DOHH2 (cell line): ENCODE measurements at regions not wholly inside any gene's neighbourhood (a gene's known extent, or its start where the extent isn't known, plus 50 kb on each side); places are given as distances from the start of the nearest gene placed in this dataset.

Experiments used
- H3F3A ChIP-seq: fragments of 200-600 bp; sonication (generic), shearing (Covaris generic); 2 replicates; pipeline ENCODE4 v1.6.0; 2016; ENCODE audit warnings: antibody characterized with exemption, mild to moderate bottlenecking; ENCODE audit not compliant: control insufficient read depth, insufficient read depth
- H3K27ac ChIP-seq: fragments of 200-600 bp; sonication (generic); 2 replicates; pipeline ENCODE4 v1.5.1; 2014; ENCODE audit warnings: low read depth, mild to moderate bottlenecking, low read length, moderate library complexity
- H3K27me3 ChIP-seq: fragments of 200-600 bp; sonication (generic); 2 replicates; pipeline ENCODE4 v1.6.1; 2014; ENCODE audit warnings: mild to moderate bottlenecking, low read length, mixed read lengths; ENCODE audit not compliant: control insufficient read depth
- H3K36me3 ChIP-seq: fragments of 200-600 bp; sonication (generic); 2 replicates; pipeline ENCODE4 v1.6.1; 2014; ENCODE audit warnings: mild to moderate bottlenecking, low read length, moderate library complexity, mixed read lengths; ENCODE audit not compliant: control insufficient read depth
- H3K4me1 ChIP-seq: fragments of 200-600 bp; sonication (generic); 2 replicates; pipeline ENCODE4 v1.6.1; 2014; ENCODE audit warnings: mild to moderate bottlenecking, low read length, mixed read lengths; ENCODE audit not compliant: control insufficient read depth
- H3K4me2 ChIP-seq: fragments of 200-600 bp; sonication (generic); 2 replicates; pipeline ENCODE4 v1.6.0; 2014; ENCODE audit warnings: mild to moderate bottlenecking, low read length, moderate library complexity
- H3K4me3 ChIP-seq: fragments of 200-600 bp; sonication (generic); 2 replicates; pipeline ENCODE4 v1.5.1; 2014; ENCODE audit warnings: mild to moderate bottlenecking, low read length, mixed read lengths
- H3K79me2 ChIP-seq: fragments of 200-600 bp; sonication (generic); 2 replicates; pipeline ENCODE4 v1.6.1; 2014; ENCODE audit warnings: mild to moderate bottlenecking, low read length, mixed read lengths; ENCODE audit not compliant: control insufficient read depth
- H3K9me2 ChIP-seq: fragments of 200-600 bp; sonication (generic); replicated peaks from 2 replicates; pipeline ENCODE4 v1.6.1; 2014; ENCODE audit warnings: mild to moderate bottlenecking, low read length, mixed read lengths; ENCODE audit not compliant: control insufficient read depth
- H3K9me3 ChIP-seq: fragments of 200-600 bp; sonication (generic); 2 replicates; pipeline ENCODE4 v1.6.1; 2014; ENCODE audit warnings: antibody characterized with exemption, low read length, mixed read lengths; ENCODE audit not compliant: control insufficient read depth, insufficient read depth
- H4K20me1 ChIP-seq: fragments of 200-600 bp; sonication (generic); 2 replicates; pipeline ENCODE4 v1.6.0; 2014; ENCODE audit warnings: low read depth, mild to moderate bottlenecking, antibody characterized with exemption, low read length, moderate library complexity; ENCODE audit not compliant: control insufficient read depth, insufficient read depth
- EZH2phosphoT487 ChIP-seq: fragments of 200-600 bp; sonication (generic); IDR thresholded peaks from 2 replicates; pipeline ENCODE4 v1.6.1; 2017; ENCODE audit warnings: borderline replicate concordance, mild to moderate bottlenecking, antibody characterized with exemption, low read length, moderate library complexity, mixed read lengths
- TF ChIP-seq, protein P1 (sequence below): fragments of 200-600 bp; sonication (generic); IDR thresholded peaks from one replicate; pipeline ENCODE4 v1.5.1; 2014; ENCODE audit warnings: antibody characterized with exemption, mild to moderate bottlenecking, low read depth, low read length; ENCODE audit not compliant: poor library complexity, severe bottlenecking

DNA sequence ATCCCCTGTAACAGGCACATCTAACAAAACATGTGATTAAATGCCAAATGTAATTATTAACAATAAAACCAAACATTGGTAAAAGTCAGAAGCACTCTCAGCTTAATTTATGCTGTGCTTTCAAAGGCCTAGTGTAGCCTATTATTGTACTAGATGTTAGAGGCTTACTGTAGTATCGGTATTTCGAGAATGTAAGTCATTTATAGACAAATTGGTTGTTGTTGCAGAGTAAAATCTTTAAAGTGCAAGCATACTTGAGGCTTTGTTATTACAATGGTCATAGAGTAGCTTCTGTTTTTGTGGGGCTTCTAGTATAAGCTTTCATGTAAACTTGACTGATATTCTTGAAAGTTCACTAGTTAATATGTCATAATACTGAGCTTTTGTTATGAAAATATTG is 965.8 kb downstream of the PLA2G4A start:
- H3F3A ChIP-seq = no peaks in the 10 kb centered on the region
- no peak overlapping the region for H3K4me3 ChIP-seq
- no peaks in the 10 kb centered on the region for H3K9me2 ChIP-seq
- TF ChIP-seq EZH2phosphoT487 = no peak
- TF ChIP-seq, protein P1, sequence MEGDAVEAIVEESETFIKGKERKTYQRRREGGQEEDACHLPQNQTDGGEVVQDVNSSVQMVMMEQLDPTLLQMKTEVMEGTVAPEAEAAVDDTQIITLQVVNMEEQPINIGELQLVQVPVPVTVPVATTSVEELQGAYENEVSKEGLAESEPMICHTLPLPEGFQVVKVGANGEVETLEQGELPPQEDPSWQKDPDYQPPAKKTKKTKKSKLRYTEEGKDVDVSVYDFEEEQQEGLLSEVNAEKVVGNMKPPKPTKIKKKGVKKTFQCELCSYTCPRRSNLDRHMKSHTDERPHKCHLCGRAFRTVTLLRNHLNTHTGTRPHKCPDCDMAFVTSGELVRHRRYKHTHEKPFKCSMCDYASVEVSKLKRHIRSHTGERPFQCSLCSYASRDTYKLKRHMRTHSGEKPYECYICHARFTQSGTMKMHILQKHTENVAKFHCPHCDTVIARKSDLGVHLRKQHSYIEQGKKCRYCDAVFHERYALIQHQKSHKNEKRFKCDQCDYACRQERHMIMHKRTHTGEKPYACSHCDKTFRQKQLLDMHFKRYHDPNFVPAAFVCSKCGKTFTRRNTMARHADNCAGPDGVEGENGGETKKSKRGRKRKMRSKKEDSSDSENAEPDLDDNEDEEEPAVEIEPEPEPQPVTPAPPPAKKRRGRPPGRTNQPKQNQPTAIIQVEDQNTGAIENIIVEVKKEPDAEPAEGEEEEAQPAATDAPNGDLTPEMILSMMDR = no peak
- no peaks in the 10 kb centered on the region for H3K4me1 ChIP-seq
- H3K79me2 ChIP-seq = no peaks in the 10 kb centered on the region
- H3K27me3 ChIP-seq = no peaks in the 10 kb centered on the region
- H3K36me3 ChIP-seq = no peaks in the 10 kb centered on the region
- no peak overlapping the region for H3K4me2 ChIP-seq
- H3K27ac ChIP-seq = no peak overlapping the region
- no peaks in the 10 kb centered on the region for H3K9me3 ChIP-seq
- H4K20me1 ChIP-seq = no peaks in the 10 kb centered on the region

DNA sequence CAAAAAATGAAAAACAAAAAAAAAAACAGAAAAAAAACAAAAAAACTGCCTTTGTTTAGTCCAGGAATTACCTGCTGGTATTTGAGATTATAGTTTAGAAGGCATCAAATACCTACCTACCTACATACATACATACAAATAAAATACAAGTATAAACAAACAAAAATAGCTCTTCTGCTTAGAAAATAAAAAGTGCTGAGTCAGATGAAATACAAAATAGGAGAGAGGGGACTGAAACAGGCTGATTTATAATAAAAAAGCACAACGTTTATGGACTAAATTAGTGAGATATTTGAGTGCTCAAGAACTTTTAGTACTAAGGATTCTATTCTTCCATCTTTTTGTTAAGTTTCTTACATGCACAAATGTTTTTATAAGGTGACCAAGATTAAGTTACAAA is 980.8 kb downstream of the PLA2G4A start:
- H3K9me3 ChIP-seq = no peaks in the 10 kb centered on the region
- H3K36me3 ChIP-seq = no peaks in the 10 kb centered on the region
- no peaks in the 10 kb centered on the region for H3F3A ChIP-seq
- H4K20me1 ChIP-seq = no peaks in the 10 kb centered on the region
- H3K4me3 ChIP-seq = no peak overlapping the region
- H3K79me2 ChIP-seq = no peaks in the 10 kb centered on the region
- TF ChIP-seq, protein P1 = no peak
- TF ChIP-seq EZH2phosphoT487 = no peak
- no peaks in the 10 kb centered on the region for H3K9me2 ChIP-seq
- no peak overlapping the region for H3K27ac ChIP-seq
- no peaks in the 10 kb centered on the region for H3K4me1 ChIP-seq
- H3K27me3 ChIP-seq = no peaks in the 10 kb centered on the region
- no peak overlapping the region for H3K4me2 ChIP-seq

DNA sequence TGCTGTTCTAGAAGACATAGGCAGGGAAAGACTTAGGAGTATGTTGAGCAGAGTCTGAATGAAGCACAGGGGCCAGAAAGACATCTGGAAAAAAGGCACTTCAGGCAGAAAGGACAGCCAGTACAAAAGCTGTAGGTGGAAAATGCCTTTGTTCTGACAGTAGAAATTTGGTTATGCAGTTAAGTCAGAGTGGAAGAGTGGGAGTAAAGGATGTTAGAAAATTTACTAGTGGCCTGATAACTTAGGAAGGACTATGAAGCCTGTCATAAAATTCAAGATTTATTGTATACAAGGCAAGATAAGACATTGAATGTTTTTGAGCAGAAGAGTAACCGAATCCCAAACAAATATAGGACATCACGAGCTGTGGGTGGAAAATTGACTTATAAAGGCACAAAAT is 987.9 kb downstream of the PLA2G4A start:
- H3F3A ChIP-seq = no peaks in the 10 kb centered on the region
- H3K27ac ChIP-seq = no peak overlapping the region
- no peaks in the 10 kb centered on the region for H3K36me3 ChIP-seq
- no peaks in the 10 kb centered on the region for H4K20me1 ChIP-seq
- H3K79me2 ChIP-seq = no peaks in the 10 kb centered on the region
- H3K9me3 ChIP-seq = no peaks in the 10 kb centered on the region
- H3K9me2 ChIP-seq = no peaks in the 10 kb centered on the region
- no peak overlapping the region for H3K4me2 ChIP-seq
- no peak overlapping the region for H3K4me3 ChIP-seq
- no peaks in the 10 kb centered on the region for H3K4me1 ChIP-seq
- no peak for TF ChIP-seq EZH2phosphoT487
- TF ChIP-seq, protein P1 = no peak
- H3K27me3 ChIP-seq = no peaks in the 10 kb centered on the region

DNA sequence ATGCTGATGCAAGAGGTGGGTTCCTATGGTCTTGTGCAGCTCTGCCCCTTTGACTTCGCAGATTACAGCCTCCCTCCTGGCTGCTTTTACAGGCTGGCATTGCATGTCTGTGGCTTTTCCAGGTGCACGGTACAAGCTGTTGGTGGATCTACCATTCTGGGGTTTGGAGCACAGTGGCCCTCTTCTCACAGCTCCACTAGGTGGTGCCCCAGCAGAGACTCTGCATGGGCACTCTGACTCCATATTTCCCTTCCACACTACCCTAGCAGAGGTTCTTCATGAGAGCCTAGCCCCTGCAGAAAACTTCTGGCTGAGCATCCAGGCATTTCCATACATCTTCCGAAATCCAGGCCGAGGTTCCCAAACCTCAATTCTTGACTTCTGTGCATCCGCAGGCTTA is 989.0 kb downstream of the PLA2G4A start:
- Histone ChIP-seq H3K9me2 (no peaks in the 10 kb centered on the region), H3K4me3 (no peak overlapping the region), H3F3A (no peaks in the 10 kb centered on the region), H3K27me3 (no peaks in the 10 kb centered on the region), H3K79me2 (no peaks in the 10 kb centered on the region), H3K36me3 (no peaks in the 10 kb centered on the region), H4K20me1 (no peaks in the 10 kb centered on the region), H3K27ac (no peak overlapping the region), H3K4me2 (no peak overlapping the region), H3K4me1 (no peaks in the 10 kb centered on the region), H3K9me3 (no peaks in the 10 kb centered on the region)
- no peak for TF ChIP-seq EZH2phosphoT487
- TF ChIP-seq, protein P1 = peak; percentile 18
